ENCODE measurements at regions not wholly inside any gene's neighbourhood (a gene's known extent, or its start where the extent isn't known, plus 50 kb on each side); places are given as distances from the start of the nearest gene placed in this dataset.

- H3K9ac ChIP-seq (replicated peaks in 1 of 4; ENCODE audit: extremely low read depth in 1 of 4, low read depth in 3 of 4, low read length in 3 of 4), result no peak overlapping the region
- H3K14ac ChIP-seq (ENCODE audit: insufficient read length), result no peak overlapping the region
- DNase-seq (ENCODE audit: low read depth in 1 of 2, low spot score in 2 of 2) (no peak), FAIRE-seq (no peak)
- 100% methylated on average over 1 of the region's 1 CpG; no CpG with 5 or more reads in 1 of the 2 experiments for WGBS, 2 experiments (ENCODE audit: extremely low coverage in 1 of 2, insufficient coverage in 1 of 2, insufficient read length in 1 of 2, insufficient replicate concordance in 2 of 2, low coverage in 1 of 2, low lambda C conversion rate in 2 of 2, missing lambda C conversion rate in 1 of 2)
- no peak overlapping the region for H2AK5ac ChIP-seq (ENCODE audit: low read depth, low read length)
- H2BK20ac ChIP-seq (ENCODE audit: low read length), result no peak overlapping the region
- no peak overlapping the region for H3K23ac ChIP-seq (ENCODE audit: insufficient read length)
- H3K9me3 ChIP-seq (ENCODE audit: insufficient read depth in 2 of 2, low read depth in 1 of 2, low read length in 1 of 2), result no peaks in the 10 kb centered on the region
- H3K27ac ChIP-seq (ENCODE audit: low read depth, low read length), result no peak overlapping the region
- H3K4me1 ChIP-seq (replicated peaks in 1 of 4; ENCODE audit: control insufficient read depth in 3 of 4, insufficient read depth in 4 of 4, low read length in 3 of 4), result no peaks in the 10 kb centered on the region
- no peaks in the 10 kb centered on the region for H3K23me2 ChIP-seq (ENCODE audit: low read depth, low read length)
- ChIA-PET POLR2A (ENCODE audit: partially characterized antibody) (no interaction called here), CTCF (ENCODE audit: partially characterized antibody) (interaction anchor here (0.6 to 0.7 kb wide), 2 partner anchors 170 to 509 kb away, joined by 3 read pairs; no protein-coding TSS in a partner anchor)
- H2AFZ ChIP-seq (ENCODE audit: low read length), result no peak overlapping the region
- H4K91ac ChIP-seq (replicated peaks; ENCODE audit: insufficient read length, low read length), result no peak overlapping the region
- no peak overlapping the region for H3K4me3 ChIP-seq (ENCODE audit: extremely low read depth in 1 of 4, insufficient read depth in 2 of 4, low read depth in 3 of 4, low read length in 4 of 4)
- no peaks in the 10 kb centered on the region for H3K79me1 ChIP-seq (ENCODE audit: low read depth, low read length)
- no peaks in the 10 kb centered on the region for H4K20me1 ChIP-seq (replicated peaks in 1 of 2; ENCODE audit: control insufficient read depth in 1 of 2, insufficient read depth in 2 of 2, low read length in 2 of 2)
- H3K79me2 ChIP-seq (ENCODE audit: control insufficient read depth in 1 of 2, insufficient read depth in 2 of 2, low read length in 2 of 2), result no peaks in the 10 kb centered on the region
- H3K4me2 ChIP-seq (ENCODE audit: insufficient read depth in 1 of 2, low read depth in 2 of 2, low read length in 2 of 2), result no peak overlapping the region
- no peaks in the 10 kb centered on the region for H3K36me3 ChIP-seq (ENCODE audit: control insufficient read depth in 2 of 4, insufficient read depth in 4 of 4, low read length in 3 of 4)
- H2BK12ac ChIP-seq (ENCODE audit: low read depth, low read length), result no peak overlapping the region
- H2BK15ac ChIP-seq (ENCODE audit: low read length), result no peak overlapping the region
- H2BK5ac ChIP-seq (ENCODE audit: low read depth, low read length), result no peak overlapping the region
- H3K27me3 ChIP-seq (replicated peaks in 1 of 4; ENCODE audit: control insufficient read depth in 3 of 4, extremely low read depth in 1 of 4, insufficient read depth in 3 of 4, low read length in 3 of 4), result no peaks in the 10 kb centered on the region
- H4K5ac ChIP-seq (ENCODE audit: insufficient read length, low read depth, low read length), result no peak overlapping the region
- no peak overlapping the region for H3K56ac ChIP-seq (replicated peaks; ENCODE audit: insufficient read length, low read depth, low read length)
- no peak overlapping the region for H3K18ac ChIP-seq (ENCODE audit: extremely low read depth, low read length)
- no peak overlapping the region; the same call in 1 of the 2 replicates for H4K8ac ChIP-seq (ENCODE audit: extremely low read depth, insufficient read depth, low read length)
- no peak overlapping the region for H2BK120ac ChIP-seq (replicated peaks; ENCODE audit: low read depth, low read length)
- no peak overlapping the region for H3K4ac ChIP-seq (replicated peaks; ENCODE audit: insufficient read length, low read depth, low read length)
- TF ChIP-seq EGR1 (IDR thresholded peaks at IDR 0.05; ENCODE audit: borderline replicate concordance, low read depth, low read length), result no peak
These were observed 93.0 kb upstream of the BOC start for GRCh38 chr3:113118336-113118735.
